GM12865 (cell line): ENCODE measurements at regions not wholly inside any gene's neighbourhood (a gene's known extent, or its start where the extent isn't known, plus 50 kb on each side); places are given as distances from the start of the nearest gene placed in this dataset.

Source experiments
- DNase-seq: peaks from one replicate; pipeline ENCODE4 v3.0.0; 2010; ENCODE audit warnings: low read depth
- H3K4me3 ChIP-seq: 2 replicates; pipeline ENCODE4 v1.5.1; 2011; ENCODE audit warnings: mild to moderate bottlenecking, low read depth, low read length, control low read depth
- TF ChIP-seq, protein P1 (sequence below): IDR thresholded peaks from 2 replicates; pipeline ENCODE4 v1.5.1; 2011; ENCODE audit warnings: low read length, control low read depth, low read depth, inconsistent platforms; ENCODE audit not compliant: insufficient read depth; ENCODE audit errors: missing control alignments

DNA sequence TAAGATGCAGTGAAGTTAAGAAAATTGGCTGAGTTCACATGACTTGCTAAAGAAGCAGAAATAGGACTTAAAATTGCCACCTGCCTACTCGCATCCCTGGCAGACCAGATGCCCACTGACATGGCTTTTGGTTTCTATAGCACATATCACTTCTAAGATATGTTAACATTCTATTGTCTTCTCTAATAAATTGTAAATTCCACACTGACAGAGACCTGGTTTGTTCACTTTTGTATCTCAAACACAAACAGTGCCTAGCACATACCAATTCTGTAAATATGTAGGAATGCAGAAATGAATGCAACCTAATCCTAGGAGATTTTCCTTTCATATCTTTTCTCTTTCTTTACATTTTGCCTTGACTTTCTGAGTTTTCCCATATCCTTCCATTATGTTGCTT, 1047.6 kb downstream of the AACS start:
- TF ChIP-seq, protein P1, sequence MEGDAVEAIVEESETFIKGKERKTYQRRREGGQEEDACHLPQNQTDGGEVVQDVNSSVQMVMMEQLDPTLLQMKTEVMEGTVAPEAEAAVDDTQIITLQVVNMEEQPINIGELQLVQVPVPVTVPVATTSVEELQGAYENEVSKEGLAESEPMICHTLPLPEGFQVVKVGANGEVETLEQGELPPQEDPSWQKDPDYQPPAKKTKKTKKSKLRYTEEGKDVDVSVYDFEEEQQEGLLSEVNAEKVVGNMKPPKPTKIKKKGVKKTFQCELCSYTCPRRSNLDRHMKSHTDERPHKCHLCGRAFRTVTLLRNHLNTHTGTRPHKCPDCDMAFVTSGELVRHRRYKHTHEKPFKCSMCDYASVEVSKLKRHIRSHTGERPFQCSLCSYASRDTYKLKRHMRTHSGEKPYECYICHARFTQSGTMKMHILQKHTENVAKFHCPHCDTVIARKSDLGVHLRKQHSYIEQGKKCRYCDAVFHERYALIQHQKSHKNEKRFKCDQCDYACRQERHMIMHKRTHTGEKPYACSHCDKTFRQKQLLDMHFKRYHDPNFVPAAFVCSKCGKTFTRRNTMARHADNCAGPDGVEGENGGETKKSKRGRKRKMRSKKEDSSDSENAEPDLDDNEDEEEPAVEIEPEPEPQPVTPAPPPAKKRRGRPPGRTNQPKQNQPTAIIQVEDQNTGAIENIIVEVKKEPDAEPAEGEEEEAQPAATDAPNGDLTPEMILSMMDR: no peak
- DNase-seq: no peak
- no peak overlapping the region for H3K4me3 ChIP-seq

- DNase-seq: no peak
- no peak overlapping the region for H3K4me3 ChIP-seq
- TF ChIP-seq, protein P1: no peak
Observed at GRCh38 chr12:126114441-126114840, 1049.2 kb downstream of the AACS start.

DNA sequence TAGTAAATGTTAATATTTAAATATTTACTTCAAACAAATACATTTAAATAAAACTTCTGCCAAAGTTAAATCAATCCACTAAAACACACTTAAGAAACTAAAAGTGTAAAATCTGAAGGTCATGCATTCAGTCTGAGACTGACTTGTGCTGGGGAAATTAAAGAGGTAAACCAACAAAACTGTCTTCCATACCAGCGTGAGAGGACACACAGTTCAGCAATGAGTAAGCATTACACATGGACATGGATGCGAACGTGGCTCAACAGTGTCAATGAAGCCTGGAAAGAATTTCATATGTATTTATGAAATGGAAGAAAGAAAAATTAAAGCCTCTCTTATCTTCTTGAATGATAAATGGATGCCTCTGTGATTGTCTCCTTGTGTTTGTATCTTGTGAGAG, 1052.3 kb downstream of the AACS start:
- TF ChIP-seq, protein P1: no peak
- DNase-seq: no peak
- H3K4me3 ChIP-seq: no peak overlapping the region

DNA sequence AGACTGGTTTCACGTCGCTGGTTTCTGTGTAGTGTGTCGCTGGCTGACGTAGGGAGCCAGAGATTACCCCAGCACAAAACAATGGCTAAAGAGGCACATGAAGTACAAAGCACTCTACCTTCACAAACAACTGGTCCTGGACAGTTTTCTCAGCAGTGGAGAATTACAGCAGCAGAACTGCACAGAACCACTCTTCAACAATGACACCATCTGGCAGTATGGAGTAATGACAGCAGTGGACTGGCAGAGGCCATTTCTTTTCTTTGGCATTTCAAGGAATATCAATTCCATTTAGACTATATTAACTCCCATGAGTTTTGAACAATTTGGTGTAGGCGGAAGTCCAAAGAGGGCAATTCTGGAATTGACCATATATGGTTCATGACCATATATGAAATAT, 1074.1 kb downstream of the AACS start:
- H3K4me3 ChIP-seq: no peak overlapping the region
- DNase-seq: no peak
- TF ChIP-seq, protein P1: no peak

- no peak for DNase-seq
- TF ChIP-seq, protein P1: no peak
- H3K4me3 ChIP-seq: no peak overlapping the region
Observed at GRCh38 chr12:126144603-126145002, 1079.4 kb downstream of the AACS start.

GRCh38 chr12:126147321-126147720, 1082.1 kb downstream of the AACS start:
- no peak overlapping the region for H3K4me3 ChIP-seq
- DNase-seq: no peak
- TF ChIP-seq, protein P1: no peak

- no peak for DNase-seq
- TF ChIP-seq, protein P1: no peak
Observed at GRCh38 chr12:126156806-126157574, 1091.8 kb downstream of the AACS start.

More at GRCh38 chr12:126156806-126157574, 1091.8 kb downstream of the AACS start:
- no peak overlapping the region for H3K4me3 ChIP-seq
